Activated CD4-positive, alpha-beta T cell treated with anti-CD3 and anti-CD28 coated beads, Interleukin-2, amount 50 U/mL, for 1 hour (primary cell): ENCODE measurements at regions not wholly inside any gene's neighbourhood (a gene's known extent, or its start where the extent isn't known, plus 50 kb on each side); places are given as distances from the start of the nearest gene placed in this dataset.

Experiments
- DNase-seq: peaks from one replicate; pipeline ENCODE4 v3.0.0-alpha.2; 2020

DNA sequence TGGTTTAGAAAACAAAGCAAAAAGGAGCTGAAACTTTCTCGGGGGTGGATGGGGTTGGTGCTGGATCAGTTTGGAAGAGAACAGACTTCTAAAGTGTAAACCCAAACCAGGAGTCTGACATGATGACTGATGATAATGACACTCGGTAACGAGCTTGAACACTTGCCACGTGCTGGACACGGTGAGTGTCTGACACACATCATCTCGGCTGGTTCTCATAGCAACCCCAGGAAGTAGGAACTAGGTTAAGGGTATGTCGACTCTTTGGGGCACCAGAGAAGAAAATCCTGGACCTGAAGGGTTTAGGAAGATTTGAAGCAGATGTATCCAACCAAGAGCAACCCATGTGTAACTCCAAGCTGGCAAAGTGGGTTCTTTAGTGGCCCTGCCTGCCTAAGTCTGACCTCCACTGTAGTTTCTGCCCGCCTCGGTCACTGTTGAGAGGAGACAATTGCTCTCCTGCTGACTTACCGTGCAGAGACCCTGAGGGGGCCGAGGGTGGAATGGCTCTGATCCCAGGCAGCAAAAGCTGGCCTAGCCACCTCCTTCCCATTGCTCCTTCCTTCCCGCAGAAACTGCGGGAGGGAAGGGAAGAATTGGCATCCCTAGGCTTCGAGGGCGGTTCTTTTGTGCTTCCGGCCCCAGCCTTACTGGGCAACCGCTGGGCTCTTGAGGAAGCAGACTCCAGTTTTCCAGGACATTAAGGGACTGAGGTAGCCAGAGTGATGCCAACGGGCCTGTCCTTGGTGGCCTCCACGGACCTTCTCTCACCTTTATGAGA lies 156.0 kb downstream of the TOMM20 start:
- DNase-seq = no peak

DNA sequence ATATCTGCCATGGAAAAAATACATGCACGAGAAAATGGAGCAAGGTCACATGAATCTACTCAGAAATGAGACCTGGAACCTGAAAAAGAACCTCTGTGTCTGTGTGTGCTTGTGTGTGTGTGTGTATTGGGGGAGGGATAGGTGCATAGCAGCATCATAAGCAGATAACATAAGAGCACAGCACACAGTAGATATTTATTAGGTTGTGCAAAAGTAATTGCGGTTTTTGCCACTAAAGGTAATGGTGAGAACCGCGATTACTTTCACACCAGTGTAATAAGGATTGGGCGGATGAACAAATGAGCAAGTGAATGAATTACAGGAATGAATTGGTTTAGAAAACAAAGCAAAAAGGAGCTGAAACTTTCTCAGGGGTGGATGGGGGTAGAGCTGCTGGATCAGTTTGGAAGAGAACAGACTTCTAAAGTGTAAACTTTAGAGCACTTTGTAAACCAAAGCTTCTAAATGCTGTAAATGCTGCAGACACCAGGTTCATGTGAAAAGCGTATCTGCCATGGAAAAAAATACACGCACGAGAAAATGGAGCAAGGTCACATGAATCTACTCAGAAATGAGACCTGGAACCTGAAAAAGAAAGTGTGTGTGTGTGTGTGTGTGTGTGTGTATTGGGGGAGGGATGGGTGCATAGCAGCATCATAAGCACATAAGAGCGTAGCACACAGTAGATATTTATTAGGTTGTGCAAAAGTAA lies 156.9 kb downstream of the TOMM20 start:
- no peak for DNase-seq

DNA sequence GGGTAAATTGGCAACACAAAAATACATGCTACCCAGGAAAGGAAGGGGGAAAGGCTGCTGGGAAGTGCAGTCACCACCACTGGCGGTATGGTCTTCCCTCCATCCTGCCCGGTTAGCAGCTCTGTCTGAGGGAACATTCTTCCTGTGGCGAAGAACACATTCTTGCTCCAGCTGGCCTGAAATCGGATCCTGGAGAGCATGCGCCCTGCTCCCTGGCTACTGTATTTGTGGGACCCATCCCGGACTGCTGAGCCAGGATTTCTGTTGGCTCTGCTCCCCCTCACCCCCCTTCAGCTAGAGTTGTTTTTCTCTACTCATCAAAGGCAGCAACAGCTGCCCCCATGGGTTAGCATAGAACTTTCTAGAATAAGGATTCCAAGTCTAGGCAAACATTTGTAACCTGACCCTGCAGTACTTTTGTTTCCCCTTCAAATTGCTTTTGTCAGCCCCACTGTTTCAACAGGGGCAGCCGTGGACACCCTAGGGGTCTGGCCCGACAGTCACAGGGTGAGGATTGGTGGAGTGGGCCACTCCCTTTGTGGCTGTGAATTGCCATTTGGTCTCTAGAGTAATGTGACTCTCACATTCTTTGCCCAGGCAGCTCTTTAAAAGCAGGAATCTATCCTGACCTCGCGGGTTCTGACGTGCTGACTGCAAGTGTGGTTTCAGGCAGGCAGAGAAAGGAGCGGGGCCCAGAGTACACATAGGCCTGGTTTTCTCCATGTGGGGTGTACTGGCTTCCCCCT lies 157.7 kb downstream of the TOMM20 start:
- DNase-seq = no peak

DNA sequence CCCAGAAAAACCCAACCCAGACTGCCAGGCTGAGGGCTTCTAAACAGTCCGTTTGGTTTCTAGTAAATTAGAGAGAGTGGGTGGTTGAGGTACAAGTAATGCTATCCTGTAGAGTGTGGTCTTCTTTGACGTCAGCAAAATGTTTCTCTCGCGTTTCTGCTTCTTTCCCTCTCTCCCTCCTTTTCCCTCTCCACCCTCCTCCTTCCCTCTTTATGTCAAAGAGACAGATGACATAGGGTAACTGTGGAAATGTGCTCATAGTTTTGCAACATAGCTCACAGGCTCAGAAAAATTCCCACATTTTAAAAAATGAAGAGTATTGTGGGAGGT lies 158.3 kb downstream of the TOMM20 start:
- no peak for DNase-seq

DNA sequence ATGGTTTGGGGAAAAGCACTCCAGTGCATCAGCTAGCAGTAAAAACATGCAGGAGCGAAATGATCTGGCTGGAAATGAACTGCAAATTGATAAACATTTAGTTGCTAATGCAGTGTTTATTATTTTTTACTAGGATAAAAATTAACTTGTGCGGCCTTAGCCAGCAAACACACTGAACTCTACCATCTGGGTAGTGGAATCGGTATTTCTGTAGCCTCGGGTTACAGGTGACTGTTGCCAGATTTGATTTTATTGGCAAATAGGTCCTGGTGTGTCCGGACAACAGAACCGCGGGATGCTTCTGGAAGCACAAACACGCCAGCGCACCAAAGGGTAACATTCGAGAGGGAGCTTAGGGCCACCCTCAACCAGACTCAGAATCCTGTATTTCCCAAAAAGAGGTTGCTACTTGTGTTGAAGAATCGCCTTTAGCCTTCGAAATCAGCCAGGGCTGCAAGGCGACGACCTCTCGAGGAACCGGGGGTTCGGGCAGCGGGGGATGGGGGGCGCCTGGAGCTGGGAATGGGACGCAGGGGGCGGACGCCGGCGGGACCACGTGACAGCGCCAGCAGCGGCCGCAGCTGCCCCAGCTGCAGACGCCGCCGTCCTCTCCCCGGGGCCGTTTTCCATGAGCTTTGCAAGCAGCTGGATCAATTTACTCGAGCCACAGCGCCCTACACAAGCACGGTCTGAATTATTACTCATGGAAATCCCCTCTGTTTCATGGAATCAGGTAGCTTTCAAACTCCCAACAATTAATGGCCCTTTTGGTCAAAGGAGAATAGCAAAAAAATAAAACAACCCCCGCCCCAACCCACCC lies 158.8 kb downstream of the TOMM20 start:
- DNase-seq = no peak

DNA sequence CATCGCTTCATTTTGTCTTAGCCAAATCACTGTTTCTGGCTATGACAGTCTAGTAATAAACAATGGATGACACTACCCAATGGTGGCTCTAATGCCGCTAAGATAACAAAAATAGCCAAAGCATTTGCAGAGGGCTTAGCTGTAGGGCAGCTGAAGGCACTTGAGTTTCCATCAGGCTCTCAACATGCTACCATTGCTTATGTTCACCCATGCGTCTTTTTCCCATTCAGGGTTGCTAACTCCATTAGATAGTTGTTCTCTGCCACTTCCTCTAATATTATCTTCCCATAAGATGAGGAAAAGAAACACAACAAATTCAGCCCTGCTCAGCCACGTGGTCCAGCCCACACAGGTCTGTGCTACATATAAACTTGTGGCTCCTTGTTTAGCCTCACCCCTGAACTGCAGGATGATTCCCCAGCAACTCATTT lies 159.6 kb downstream of the TOMM20 start:
- DNase-seq = no peak

DNA sequence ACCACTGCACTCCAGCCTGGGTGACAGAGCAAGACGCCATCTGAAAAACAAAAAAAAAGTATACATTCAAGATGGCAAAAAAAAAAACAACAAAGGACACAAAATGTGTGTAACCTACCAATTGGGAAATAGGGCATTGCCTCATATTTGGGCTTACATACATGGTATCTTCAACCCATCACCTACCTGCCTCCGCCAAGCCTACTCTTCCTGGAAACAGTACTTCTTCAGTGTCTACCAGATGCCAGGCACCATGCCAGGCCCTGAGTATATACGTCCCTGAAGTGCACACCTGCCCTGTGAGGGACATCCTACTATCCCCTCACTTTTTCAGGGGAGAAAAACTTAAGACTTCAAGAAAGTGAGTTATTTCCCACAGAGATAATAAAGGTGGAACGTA lies 160.2 kb downstream of the TOMM20 start:
- no peak for DNase-seq

DNA sequence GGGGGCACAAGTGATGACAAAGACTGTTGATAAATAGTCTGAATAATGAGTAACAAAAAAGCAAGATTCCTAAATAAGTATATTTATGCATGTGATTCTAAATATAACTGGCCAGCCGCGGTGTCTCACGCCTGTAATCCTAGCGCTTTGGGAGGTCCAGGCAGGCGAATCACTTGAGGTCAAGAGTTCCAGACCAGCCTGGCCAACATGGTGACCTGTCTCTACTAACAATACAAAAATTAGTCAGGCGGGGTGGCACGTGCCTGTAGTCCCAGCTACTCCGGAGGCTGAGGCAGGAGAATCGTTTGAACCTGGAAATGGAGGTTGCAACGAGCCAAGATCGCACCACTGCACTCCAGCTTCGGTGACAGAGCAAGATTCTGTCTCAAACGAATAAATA lies 161.5 kb downstream of the TOMM20 start:
- DNase-seq = no peak

DNA sequence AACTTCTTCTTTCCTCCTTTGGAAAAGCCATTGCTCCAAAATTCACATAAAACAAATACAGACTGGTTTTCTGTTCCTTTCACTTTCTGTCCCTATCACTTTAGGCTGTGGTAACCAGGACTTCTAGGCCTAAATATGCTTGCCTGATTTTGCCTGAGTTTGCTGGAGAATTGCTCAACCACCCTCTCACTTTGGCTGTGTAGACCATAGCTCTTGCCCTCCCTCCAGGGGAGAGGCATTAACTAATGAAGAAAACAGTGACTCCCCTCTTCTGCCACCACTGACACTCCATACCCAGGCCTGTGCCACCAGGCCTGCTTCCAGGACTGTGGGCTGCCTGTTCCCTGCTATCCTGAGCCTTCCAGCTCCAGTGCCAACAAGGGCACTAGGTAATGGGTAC lies 163.5 kb downstream of the TOMM20 start:
- DNase-seq = no peak

DNA sequence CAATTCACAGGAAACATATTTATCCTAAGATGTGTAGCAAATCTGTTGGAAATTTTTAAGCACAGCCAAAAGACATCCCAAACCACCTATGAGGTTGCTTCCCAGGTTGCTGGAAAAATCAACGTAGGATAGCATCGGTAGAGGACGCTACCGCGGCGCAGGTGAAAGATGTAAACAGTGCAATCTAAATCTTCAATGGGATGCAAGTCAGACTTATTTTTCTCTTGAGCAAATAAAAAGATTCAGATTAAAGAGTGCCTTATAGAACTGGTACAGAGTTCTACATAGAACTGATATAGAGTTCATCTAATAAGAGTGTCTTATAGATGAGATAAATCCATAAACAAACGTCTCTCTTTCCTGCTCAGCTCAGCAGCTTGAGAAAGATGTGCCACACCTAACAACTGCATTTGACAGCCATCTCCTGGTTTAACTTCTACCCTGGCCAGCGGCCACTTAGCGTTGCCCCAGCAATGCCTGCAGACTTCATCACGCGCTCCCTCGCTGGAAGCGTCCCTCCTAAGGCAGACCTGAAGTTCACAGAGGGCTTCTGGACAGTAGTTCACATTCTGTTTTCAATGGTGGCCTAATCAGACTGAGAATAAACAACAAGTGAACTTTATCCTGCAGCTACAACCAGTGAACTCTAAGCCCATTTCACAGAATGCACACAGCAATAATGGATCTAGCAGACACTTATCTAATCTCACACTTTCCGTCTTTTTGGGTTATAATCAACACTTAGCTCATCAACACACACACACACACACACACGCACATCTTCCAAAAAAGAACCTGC lies 164.5 kb downstream of the TOMM20 start:
- DNase-seq = no peak

DNA sequence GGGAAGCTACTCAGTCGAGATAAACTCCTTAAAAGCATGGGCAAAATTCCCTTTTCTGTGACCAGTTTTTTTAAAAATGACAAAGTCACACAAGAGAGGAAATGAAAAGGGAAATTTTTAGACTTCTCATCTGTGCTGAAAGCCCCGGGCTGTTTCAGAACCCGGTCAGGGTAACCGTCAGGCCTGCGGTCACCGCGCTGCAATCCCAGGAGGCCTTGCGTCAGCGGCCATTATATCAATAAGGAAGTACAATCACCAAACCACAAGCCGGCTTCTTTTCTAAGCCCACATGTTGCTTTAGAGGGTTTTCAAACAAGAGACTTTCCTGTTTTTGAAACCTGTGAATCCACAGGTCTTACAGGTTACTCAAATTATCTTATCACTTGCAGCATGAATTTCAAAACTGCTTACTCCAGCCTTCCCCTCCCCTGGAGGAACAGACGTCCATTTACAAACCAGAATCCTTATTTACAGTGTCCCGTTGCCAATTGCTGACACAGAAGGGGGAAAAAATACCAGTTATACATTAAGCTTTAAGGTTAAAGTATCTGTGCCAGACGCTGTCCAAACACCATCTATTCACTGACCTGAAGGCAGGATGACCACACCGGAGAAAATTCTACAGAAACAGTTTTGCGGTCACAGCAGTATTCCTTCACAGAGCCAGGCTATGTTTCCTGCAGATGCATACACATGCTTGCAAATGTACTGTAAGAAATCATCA lies 165.3 kb downstream of the TOMM20 start:
- peak; percentile 80 for DNase-seq

DNA sequence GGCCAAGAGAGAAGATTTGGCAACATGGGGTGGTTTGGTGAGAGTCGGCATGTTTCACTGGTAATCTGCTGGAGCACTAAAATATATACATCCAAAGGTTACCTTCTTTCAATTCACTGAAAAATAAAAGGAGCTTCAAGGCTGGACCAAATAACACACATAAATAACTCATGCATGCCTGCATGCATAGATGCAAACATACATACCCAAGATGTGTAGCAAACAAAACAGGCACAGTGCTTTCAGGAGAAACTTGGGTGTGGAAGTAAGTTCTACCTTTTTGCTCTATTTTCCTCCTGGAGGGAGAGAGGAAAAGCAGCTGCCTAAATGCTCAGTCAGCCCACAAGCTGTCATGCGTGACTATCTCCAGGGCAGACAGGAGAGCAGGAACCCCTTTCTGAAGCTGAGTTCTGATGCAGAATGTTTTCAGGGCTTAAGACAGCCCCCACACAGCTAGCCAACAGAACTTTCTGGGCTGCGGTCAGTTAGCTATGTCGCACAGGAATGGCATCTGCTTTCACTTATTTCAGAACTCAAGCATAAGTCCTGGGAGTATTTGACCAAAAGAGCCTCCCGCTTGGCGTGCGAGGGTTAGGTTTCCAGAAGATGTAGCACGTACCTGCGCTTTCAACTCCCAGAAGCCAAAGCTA lies 166.2 kb downstream of the TOMM20 start:
- no peak for DNase-seq

DNA sequence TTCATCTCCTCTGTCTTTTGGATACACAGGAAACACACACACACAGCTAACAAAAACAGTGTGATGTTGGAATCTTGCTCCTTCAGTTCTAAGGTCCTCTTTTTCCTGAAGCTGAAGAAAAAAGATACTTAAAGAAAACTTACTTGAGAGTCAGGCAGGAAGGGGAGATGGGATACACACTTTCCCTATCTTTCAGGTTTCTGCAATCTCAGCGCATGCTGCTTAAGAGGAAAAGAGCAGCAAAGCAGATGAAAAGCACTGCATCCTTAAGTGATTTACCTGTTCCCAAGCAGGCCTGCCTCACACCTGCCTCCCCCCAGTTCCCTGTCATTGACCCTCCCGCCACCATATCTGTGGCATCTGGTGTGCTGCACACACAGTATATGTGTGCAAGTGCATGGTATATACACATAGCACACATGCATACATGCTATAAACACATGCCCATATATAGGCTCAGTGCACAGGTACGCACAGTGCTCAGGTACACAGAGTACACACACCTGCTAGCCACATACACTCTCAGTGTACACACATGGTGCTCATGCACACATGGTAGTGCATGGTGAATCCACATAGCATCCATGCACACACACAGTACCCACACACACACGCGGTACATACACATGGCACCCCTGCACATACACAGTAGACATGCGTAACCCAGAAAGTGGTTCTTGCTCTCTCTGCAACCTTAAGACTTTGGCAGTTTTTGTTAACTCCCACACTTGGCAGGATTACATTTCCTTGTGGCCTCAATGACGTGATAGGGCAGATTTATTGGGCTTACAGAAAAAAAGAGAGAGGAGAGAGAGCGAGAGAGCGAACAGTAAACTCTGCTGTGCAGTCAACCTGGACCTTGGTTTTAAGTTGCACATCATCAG lies 166.9 kb downstream of the TOMM20 start:
- DNase-seq = no peak

DNA sequence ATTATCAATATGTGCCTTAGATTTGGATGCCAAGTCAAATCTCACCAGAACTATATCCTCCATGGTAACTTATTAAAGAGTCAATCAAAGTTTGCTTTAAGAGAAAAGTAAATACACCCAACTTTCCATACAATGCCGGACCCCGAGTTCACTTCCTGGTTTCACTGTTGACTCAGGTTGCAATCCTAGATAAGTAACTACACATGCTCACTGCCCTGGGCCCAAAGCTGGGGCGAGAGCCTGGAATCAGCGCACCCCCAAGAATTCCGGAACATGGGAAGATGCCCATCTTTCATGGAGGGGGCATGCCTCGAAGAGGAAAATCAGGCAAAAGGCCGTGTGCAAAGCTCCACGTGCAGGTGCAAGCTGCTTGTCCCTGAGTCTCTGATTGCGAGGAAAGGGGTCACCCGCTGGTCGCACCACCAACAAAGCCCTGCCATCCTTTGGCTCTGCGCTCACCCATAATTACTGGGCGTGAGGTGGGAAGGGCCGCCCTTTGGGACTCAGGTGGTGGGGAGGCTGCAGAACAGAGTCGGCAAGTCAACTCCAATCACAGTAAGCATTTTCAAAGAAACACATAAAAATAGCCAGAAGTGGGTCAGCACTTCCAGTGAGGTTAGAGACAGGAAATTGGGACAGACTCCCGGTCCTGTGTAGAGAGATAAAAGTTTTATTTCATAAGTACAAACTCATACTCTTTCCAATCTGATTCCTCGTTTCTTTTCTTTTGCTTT lies 167.7 kb downstream of the TOMM20 start:
- DNase-seq = no peak

DNA sequence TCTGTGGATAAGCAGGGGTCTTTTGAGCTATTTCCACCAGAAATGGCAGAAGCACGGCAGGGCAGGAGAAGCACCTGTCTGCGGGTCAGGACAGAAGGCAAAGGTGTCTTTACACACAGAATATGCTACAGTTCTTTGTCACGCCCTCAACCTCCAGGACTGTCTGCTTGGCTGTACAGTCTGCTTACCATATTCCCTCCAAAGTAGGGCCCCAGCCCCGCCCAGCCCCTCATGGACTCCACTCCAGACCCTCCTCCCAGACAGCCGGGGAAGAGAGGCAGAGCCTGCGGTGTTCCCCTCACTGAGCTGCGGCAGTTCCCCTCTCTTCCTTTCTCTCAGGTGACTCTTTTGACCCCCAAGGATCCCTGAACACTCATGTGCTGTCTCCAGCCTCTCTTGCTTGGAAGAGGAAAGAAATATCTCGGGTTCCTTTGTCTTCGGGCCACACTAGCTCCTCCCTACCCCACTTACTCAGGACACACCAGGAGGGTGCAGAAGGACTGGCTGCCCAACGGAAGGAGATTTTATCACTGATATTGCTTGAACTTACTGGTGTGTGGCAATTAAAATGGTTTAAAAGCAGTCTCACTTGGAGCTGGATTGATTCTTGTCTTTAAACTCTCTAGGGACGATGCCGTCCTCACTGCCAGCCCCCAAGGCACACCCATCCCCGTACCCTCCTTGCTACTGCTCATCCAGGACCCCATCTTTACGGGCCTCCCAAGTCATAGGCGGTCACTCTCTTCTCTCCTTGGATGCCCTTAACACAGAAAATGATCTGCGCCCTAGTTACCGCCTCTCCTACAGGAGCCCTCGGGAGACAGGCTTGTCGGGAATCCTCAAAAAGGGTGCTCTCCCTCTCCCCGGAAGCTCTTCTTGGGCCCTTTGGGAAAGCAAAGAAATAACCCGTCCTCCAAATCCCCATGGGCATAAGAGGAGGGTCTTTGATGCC lies 169.7 kb downstream of the TOMM20 start:
- no peak for DNase-seq

DNA sequence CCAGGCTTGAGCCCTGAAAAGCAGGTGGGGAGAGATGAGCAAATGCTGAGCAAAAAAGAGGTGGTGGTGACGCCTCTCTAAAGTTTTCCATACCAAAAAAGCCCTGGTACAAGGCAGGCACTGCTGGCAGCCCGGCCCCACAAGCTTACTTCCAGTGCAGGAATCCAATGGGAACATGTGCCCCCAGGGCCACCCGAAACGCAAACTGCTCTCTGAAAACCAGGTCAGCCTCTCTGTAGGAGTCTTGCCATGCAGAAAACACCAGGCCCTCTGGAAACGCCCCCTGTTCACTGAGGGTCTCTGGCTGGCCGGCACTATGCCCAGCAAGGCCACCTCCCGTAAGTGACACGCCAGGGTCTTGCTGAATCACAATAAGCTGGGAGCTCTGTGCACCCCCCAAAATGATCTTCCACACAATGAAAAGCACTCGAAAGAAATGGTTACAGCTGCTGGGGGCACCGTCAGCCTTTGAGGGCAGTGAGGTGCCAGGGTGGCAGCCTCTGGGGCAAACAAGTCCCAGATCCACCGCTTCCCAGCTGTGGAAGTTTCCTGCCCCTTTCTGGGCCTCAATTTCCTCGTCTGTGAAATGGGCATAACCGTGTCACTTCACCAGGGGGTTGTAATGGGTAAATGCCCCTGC lies 170.5 kb downstream of the TOMM20 start:
- DNase-seq = no peak

DNA sequence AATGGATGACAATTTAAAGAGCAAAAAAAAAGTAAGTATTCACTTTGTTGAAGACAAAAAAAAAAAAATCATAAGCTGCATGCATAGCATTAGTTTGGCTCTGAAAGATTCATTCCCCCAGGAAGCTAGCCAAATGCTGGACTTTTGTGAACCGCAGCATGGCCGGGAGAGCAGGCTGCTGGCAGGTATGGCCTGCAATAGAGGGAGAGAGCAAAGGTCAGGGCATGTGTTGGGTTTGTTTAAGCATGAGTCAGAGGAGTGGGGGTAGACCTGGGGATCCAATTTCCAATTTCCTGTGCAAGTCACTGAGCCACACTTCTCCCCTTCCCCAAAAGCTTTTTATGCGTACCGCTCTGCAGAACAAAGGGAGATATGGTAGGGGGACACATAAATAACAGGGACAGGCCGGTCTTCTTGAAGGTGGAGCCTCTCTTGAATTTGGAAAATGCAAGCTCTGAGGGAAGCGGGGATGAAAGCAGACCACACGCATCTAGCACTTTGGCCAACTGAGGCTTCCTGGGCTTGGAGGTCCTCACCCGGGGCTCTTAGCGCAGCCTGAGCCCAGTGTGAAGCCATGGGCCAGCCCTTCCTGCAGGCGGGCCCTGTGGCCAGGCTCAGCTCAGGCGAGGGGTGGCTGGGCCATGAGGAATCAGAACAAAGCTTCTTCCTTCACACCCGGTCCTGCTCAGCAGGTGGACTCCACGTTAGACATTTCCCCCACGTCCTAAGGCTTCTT lies 171.1 kb downstream of the TOMM20 start:
- no peak for DNase-seq
